HG03439 (cell line): ENCODE measurements at regions not wholly inside any gene's neighbourhood (a gene's known extent, or its start where the extent isn't known, plus 50 kb on each side); places are given as distances from the start of the nearest gene placed in this dataset.

Experiments
- ATAC-seq: cut with Tn5 transposase; IDR thresholded peaks from one replicate; pipeline ENCODE4 v1.9.1; 2021; ENCODE audit warnings: mild to moderate bottlenecking, moderate library complexity; ENCODE audit not compliant: unreplicated experiment

DNA sequence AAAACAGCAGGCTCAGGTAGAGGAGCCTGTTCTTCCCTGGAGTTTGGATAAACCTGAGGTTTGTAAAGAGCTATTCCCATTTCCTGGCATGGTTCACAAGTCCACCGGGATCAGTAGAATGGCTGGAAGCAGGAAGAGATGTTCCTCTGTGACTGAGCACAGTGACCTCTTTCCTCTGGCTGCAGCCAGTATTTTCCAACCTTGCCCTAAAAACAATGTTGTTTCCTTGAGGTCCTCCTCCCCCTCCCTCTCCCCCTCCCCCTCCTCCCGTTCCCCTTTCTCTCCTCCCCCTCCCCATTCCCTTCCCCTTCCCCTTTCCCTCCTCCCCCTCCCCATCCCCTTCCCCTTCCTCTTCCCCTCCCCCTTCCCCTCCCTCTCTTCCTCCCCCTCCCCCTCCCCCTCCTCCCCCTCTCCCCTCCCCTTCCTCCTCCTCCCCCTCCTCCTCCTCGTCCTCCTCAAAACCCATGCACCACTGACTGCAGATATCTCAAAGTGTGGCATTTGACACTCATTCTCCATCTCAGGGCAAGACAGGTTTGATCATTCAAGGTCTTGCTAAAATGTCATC is 58.9 kb upstream of the MON1B start:
- ATAC-seq, result no peak

DNA sequence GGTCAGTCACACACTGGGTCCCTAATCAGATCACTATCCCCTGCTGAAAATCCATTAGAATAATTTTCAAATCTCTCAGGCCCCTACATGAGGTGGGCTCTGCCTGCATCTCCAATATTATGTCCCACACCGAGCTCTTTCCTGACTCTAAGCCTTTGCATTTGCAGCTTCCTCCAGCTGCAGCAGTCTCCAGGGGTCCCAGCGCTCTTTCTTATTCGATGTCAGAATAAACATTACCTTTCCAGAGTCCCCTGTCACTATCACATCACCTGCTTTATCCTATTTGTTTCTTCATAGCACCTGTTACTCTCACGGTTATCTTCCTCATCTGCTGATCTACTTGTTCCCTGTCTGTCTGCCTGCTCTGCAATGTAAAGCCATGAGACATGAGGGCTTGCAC is 57.3 kb upstream of the MON1B start:
- no peak for ATAC-seq

GRCh38 chr16:77137045-77137444 is 53.9 kb upstream of the MON1B start:
- no peak for ATAC-seq
